ENCODE measurements at regions not wholly inside any gene's neighbourhood (a gene's known extent, or its start where the extent isn't known, plus 50 kb on each side); places are given as distances from the start of the nearest gene placed in this dataset.

- H3K9me3 ChIP-seq = no peaks in the 10 kb centered on the region
- POLR2A ChIA-PET = interaction anchor here in 1 of 2 donors (0.6 kb wide), 1 partner anchor 550 kb away, joined by 3 read pairs; no protein-coding TSS in a partner anchor
- H3K27me3 Mint-ChIP-seq = no peaks in the 10 kb centered on the region
Observed at GRCh38 chr18:41207706-41208105, 747.3 kb upstream of the PIK3C3 start.

GRCh38 chr18:41206341-41206830 lies 748.6 kb upstream of the PIK3C3 start:
- H3K9me3 Mint-ChIP-seq = peaks cover 6 to 37% (median 10%) of the 10 kb centered on the region in 3 donors
- H3K4me3 ChIP-seq (ENCODE audit: control insufficient read depth in 1 of 2, extremely low read depth in 1 of 2, low read length in 1 of 2) = no peak overlapping the region
- CTCF ChIA-PET = no interaction called here
- no peak for DNase-seq
- no peaks in the 10 kb centered on the region for H3K27me3 Mint-ChIP-seq
- POLR2A ChIA-PET = no interaction called here
- ATAC-seq (replicated peaks in 1 of 4) = no peak
- H3K9me3 ChIP-seq = no peaks in the 10 kb centered on the region
- no peaks in the 10 kb centered on the region for H3K27me3 ChIP-seq (replicated peaks in 1 of 2; ENCODE audit: control insufficient read depth in 2 of 2, extremely low read depth in 1 of 2, insufficient read depth in 2 of 2, low read length in 1 of 2)
- no peaks in the 10 kb centered on the region for H3K4me1 ChIP-seq (ENCODE audit: control insufficient read depth in 1 of 2, extremely low read depth in 1 of 2, insufficient read depth in 2 of 2, low read length in 2 of 2)
- WGBS (ENCODE audit: insufficient coverage) = 86% methylated on average over 2 of the region's 4 CpGs
- no peaks in the 10 kb centered on the region for H3K4me1 Mint-ChIP-seq
- no peaks in the 10 kb centered on the region for H3K36me3 ChIP-seq (ENCODE audit: control insufficient read depth in 2 of 2, extremely low read depth in 1 of 2, insufficient read depth in 1 of 2, low read length in 1 of 2)
- H3K27ac ChIP-seq (ENCODE audit: low read length) = no peak overlapping the region
- H3K27ac Mint-ChIP-seq = no peak overlapping the region
- no peak overlapping the region for H3K4me3 Mint-ChIP-seq
- H3K36me3 Mint-ChIP-seq = no peaks in the 10 kb centered on the region

More at GRCh38 chr18:41207706-41208105, 747.3 kb upstream of the PIK3C3 start:
- ATAC-seq (replicated peaks in 1 of 4) = no peak
- H3K36me3 Mint-ChIP-seq = no peaks in the 10 kb centered on the region
- H3K9me3 Mint-ChIP-seq = peaks cover 9 to 42% (median 13%) of the 10 kb centered on the region in 3 donors
- H3K36me3 ChIP-seq (ENCODE audit: control insufficient read depth in 2 of 2, extremely low read depth in 1 of 2, insufficient read depth in 1 of 2, low read length in 1 of 2) = no peaks in the 10 kb centered on the region
- no peak overlapping the region for H3K27ac Mint-ChIP-seq
- H3K27ac ChIP-seq (ENCODE audit: low read length) = no peak overlapping the region
- no peak for DNase-seq
- no peaks in the 10 kb centered on the region for H3K27me3 ChIP-seq (replicated peaks in 1 of 2; ENCODE audit: control insufficient read depth in 2 of 2, extremely low read depth in 1 of 2, insufficient read depth in 2 of 2, low read length in 1 of 2)
- WGBS (ENCODE audit: insufficient coverage) = no CpG with 5 or more reads among the region's 2 CpGs
- H3K4me1 ChIP-seq (ENCODE audit: control insufficient read depth in 1 of 2, extremely low read depth in 1 of 2, insufficient read depth in 2 of 2, low read length in 2 of 2) = no peaks in the 10 kb centered on the region
- H3K4me1 Mint-ChIP-seq = no peaks in the 10 kb centered on the region
- CTCF ChIA-PET = no interaction called here
- H3K4me3 ChIP-seq (ENCODE audit: control insufficient read depth in 1 of 2, extremely low read depth in 1 of 2, low read length in 1 of 2) = no peak overlapping the region
- no peak overlapping the region for H3K4me3 Mint-ChIP-seq

- H3K4me3 Mint-ChIP-seq = no peak overlapping the region
- H3K9me3 Mint-ChIP-seq = peaks cover 12 to 23% (median 14%) of the 10 kb centered on the region in 3 donors
- Histone ChIP-seq H3K4me1 (ENCODE audit: control insufficient read depth in 1 of 2, extremely low read depth in 1 of 2, insufficient read depth in 2 of 2, low read length in 2 of 2) (no peaks in the 10 kb centered on the region), H3K27me3 (replicated peaks in 1 of 2; ENCODE audit: control insufficient read depth in 2 of 2, extremely low read depth in 1 of 2, insufficient read depth in 2 of 2, low read length in 1 of 2) (no peaks in the 10 kb centered on the region), H3K9me3 (peaks cover 3% of the 10 kb centered on the region), H3K27ac (ENCODE audit: low read length) (no peak overlapping the region), H3K36me3 (ENCODE audit: control insufficient read depth in 2 of 2, extremely low read depth in 1 of 2, insufficient read depth in 1 of 2, low read length in 1 of 2) (no peaks in the 10 kb centered on the region), H3K4me3 (ENCODE audit: control insufficient read depth in 1 of 2, extremely low read depth in 1 of 2, low read length in 1 of 2) (no peak overlapping the region)
- H3K27me3 Mint-ChIP-seq = no peaks in the 10 kb centered on the region
- no peak overlapping the region for H3K27ac Mint-ChIP-seq
- no peak for DNase-seq
- no peaks in the 10 kb centered on the region for H3K4me1 Mint-ChIP-seq
- CTCF ChIA-PET = no interaction called here
- POLR2A ChIA-PET = no interaction called here
- no peak for ATAC-seq (replicated peaks in 1 of 4)
- no peaks in the 10 kb centered on the region for H3K36me3 Mint-ChIP-seq
Observed at GRCh38 chr18:41199212-41199611, 755.8 kb upstream of the PIK3C3 start.

- POLR2A ChIA-PET = no interaction called here
- Mint-ChIP-seq H3K4me3 (no peak overlapping the region), H3K4me1 (no peaks in the 10 kb centered on the region), H3K27ac (no peak overlapping the region), H3K36me3 (no peaks in the 10 kb centered on the region), H3K9me3 (peaks cover 12 to 30% (median 21%) of the 10 kb centered on the region in 3 donors), H3K27me3 (no peaks in the 10 kb centered on the region)
- H3K4me1 ChIP-seq (ENCODE audit: control insufficient read depth in 1 of 2, extremely low read depth in 1 of 2, insufficient read depth in 2 of 2, low read length in 2 of 2) = no peaks in the 10 kb centered on the region
- 68% methylated on average over 2 of the region's 2 CpGs for WGBS (ENCODE audit: insufficient coverage)
- no peak for DNase-seq
- CTCF ChIA-PET = no interaction called here
- H3K9me3 ChIP-seq = peaks cover 3% of the 10 kb centered on the region
- no peaks in the 10 kb centered on the region for H3K27me3 ChIP-seq (replicated peaks in 1 of 2; ENCODE audit: control insufficient read depth in 2 of 2, extremely low read depth in 1 of 2, insufficient read depth in 2 of 2, low read length in 1 of 2)
- no peak for ATAC-seq (replicated peaks in 1 of 4)
- H3K27ac ChIP-seq (ENCODE audit: low read length) = no peak overlapping the region
- no peak overlapping the region for H3K4me3 ChIP-seq (ENCODE audit: control insufficient read depth in 1 of 2, extremely low read depth in 1 of 2, low read length in 1 of 2)
- H3K36me3 ChIP-seq (ENCODE audit: control insufficient read depth in 2 of 2, extremely low read depth in 1 of 2, insufficient read depth in 1 of 2, low read length in 1 of 2) = no peaks in the 10 kb centered on the region
Observed at GRCh38 chr18:41197967-41198366, 757.1 kb upstream of the PIK3C3 start.

GRCh38 chr18:41170346-41170745 lies 784.7 kb upstream of the PIK3C3 start:
- ChIA-PET POLR2A (no interaction called here), CTCF (no interaction called here)
- DNase-seq = no peak
- Mint-ChIP-seq H3K4me1 (no peaks in the 10 kb centered on the region), H3K36me3 (no peaks in the 10 kb centered on the region), H3K27ac (no peak overlapping the region), H3K9me3 (peaks cover 5 to 15% (median 10%) of the 10 kb centered on the region in 3 donors), H3K27me3 (no peaks in the 10 kb centered on the region), H3K4me3 (no peak overlapping the region)
- Histone ChIP-seq H3K27ac (ENCODE audit: low read length) (no peak overlapping the region), H3K4me3 (ENCODE audit: control insufficient read depth in 1 of 2, extremely low read depth in 1 of 2, low read length in 1 of 2) (no peak overlapping the region), H3K9me3 (no peaks in the 10 kb centered on the region), H3K36me3 (ENCODE audit: control insufficient read depth in 2 of 2, extremely low read depth in 1 of 2, insufficient read depth in 1 of 2, low read length in 1 of 2) (no peaks in the 10 kb centered on the region), H3K4me1 (ENCODE audit: control insufficient read depth in 1 of 2, extremely low read depth in 1 of 2, insufficient read depth in 2 of 2, low read length in 2 of 2) (no peaks in the 10 kb centered on the region), H3K27me3 (replicated peaks in 1 of 2; ENCODE audit: control insufficient read depth in 2 of 2, extremely low read depth in 1 of 2, insufficient read depth in 2 of 2, low read length in 1 of 2) (no peaks in the 10 kb centered on the region)
- WGBS (ENCODE audit: insufficient coverage) = no CpG with 5 or more reads among the region's 5 CpGs
- ATAC-seq (replicated peaks in 1 of 4) = no peak

GRCh38 chr18:41165625-41166024 lies 789.4 kb upstream of the PIK3C3 start:
- no peak overlapping the region for H3K4me3 ChIP-seq (ENCODE audit: control insufficient read depth in 1 of 2, extremely low read depth in 1 of 2, low read length in 1 of 2)
- POLR2A ChIA-PET = no interaction called here
- ATAC-seq (replicated peaks in 1 of 4) (no peak), DNase-seq (no peak)
- Mint-ChIP-seq H3K4me3 (no peak overlapping the region), H3K4me1 (no peaks in the 10 kb centered on the region), H3K27ac (no peak overlapping the region), H3K9me3 (peaks cover 8 to 31% (median 16%) of the 10 kb centered on the region in 3 donors), H3K27me3 (no peaks in the 10 kb centered on the region), H3K36me3 (no peaks in the 10 kb centered on the region)
- H3K36me3 ChIP-seq (ENCODE audit: control insufficient read depth in 2 of 2, extremely low read depth in 1 of 2, insufficient read depth in 1 of 2, low read length in 1 of 2) = no peaks in the 10 kb centered on the region
- H3K27ac ChIP-seq (ENCODE audit: low read length) = no peak overlapping the region
- WGBS (ENCODE audit: insufficient coverage) = no CpG with 5 or more reads among the region's 2 CpGs
- CTCF ChIA-PET = no interaction called here
- H3K27me3 ChIP-seq (replicated peaks in 1 of 2; ENCODE audit: control insufficient read depth in 2 of 2, extremely low read depth in 1 of 2, insufficient read depth in 2 of 2, low read length in 1 of 2) = no peaks in the 10 kb centered on the region
- H3K9me3 ChIP-seq = no peaks in the 10 kb centered on the region
- H3K4me1 ChIP-seq (ENCODE audit: control insufficient read depth in 1 of 2, extremely low read depth in 1 of 2, insufficient read depth in 2 of 2, low read length in 2 of 2) = no peaks in the 10 kb centered on the region

GRCh38 chr18:41162781-41163180 lies 792.3 kb upstream of the PIK3C3 start:
- Histone ChIP-seq H3K4me1 (ENCODE audit: control insufficient read depth in 1 of 2, extremely low read depth in 1 of 2, insufficient read depth in 2 of 2, low read length in 2 of 2) (no peaks in the 10 kb centered on the region), H3K36me3 (ENCODE audit: control insufficient read depth in 2 of 2, extremely low read depth in 1 of 2, insufficient read depth in 1 of 2, low read length in 1 of 2) (no peaks in the 10 kb centered on the region), H3K9me3 (no peaks in the 10 kb centered on the region), H3K27me3 (replicated peaks in 1 of 2; ENCODE audit: control insufficient read depth in 2 of 2, extremely low read depth in 1 of 2, insufficient read depth in 2 of 2, low read length in 1 of 2) (no peaks in the 10 kb centered on the region), H3K27ac (ENCODE audit: low read length) (no peak overlapping the region), H3K4me3 (ENCODE audit: control insufficient read depth in 1 of 2, extremely low read depth in 1 of 2, low read length in 1 of 2) (no peak overlapping the region)
- ChIA-PET CTCF (no interaction called here), POLR2A (interaction anchor here in 1 of 2 donors (0.7 kb wide), 1 partner anchor 357 kb away, joined by 3 read pairs; no protein-coding TSS in a partner anchor)
- Mint-ChIP-seq H3K27ac (no peak overlapping the region), H3K36me3 (no peaks in the 10 kb centered on the region), H3K4me1 (no peaks in the 10 kb centered on the region), H3K4me3 (no peak overlapping the region), H3K9me3 (peaks cover 8 to 31% (median 16%) of the 10 kb centered on the region in 3 donors), H3K27me3 (no peaks in the 10 kb centered on the region)
- ATAC-seq (replicated peaks in 1 of 4) = no peak
- no peak for DNase-seq
- no CpG with 5 or more reads among the region's 4 CpGs for WGBS (ENCODE audit: insufficient coverage)

Data from T-cell (primary cell).